ENCODE measurements at regions not wholly inside any gene's neighbourhood (a gene's known extent, or its start where the extent isn't known, plus 50 kb on each side); places are given as distances from the start of the nearest gene placed in this dataset.

DNA sequence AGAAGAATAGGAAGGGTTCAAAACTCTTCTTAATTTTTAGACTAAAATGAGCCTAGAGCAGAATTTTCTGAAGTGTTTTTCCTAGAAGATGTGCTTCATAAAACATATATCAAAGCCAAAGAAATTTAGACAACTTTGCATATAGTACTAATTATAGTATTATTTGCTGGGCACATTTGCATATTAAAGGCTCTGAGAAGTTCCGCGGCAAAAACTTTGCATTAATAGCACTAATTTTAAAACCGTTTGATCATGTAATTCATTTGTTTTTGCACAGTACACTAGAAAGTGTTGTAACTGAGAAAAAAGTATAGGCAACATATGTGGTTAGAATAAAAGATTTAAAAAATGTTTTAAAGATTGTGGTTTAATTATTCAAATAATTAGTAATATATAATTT is 412.0 kb upstream of the NR2F2 start:
- H3K4me3 ChIP-seq (ENCODE audit: control insufficient read depth, low read depth, low read length), result no peak overlapping the region
- no peak for DNase-seq (ENCODE audit: low read depth)
- TF ChIP-seq, protein P1, sequence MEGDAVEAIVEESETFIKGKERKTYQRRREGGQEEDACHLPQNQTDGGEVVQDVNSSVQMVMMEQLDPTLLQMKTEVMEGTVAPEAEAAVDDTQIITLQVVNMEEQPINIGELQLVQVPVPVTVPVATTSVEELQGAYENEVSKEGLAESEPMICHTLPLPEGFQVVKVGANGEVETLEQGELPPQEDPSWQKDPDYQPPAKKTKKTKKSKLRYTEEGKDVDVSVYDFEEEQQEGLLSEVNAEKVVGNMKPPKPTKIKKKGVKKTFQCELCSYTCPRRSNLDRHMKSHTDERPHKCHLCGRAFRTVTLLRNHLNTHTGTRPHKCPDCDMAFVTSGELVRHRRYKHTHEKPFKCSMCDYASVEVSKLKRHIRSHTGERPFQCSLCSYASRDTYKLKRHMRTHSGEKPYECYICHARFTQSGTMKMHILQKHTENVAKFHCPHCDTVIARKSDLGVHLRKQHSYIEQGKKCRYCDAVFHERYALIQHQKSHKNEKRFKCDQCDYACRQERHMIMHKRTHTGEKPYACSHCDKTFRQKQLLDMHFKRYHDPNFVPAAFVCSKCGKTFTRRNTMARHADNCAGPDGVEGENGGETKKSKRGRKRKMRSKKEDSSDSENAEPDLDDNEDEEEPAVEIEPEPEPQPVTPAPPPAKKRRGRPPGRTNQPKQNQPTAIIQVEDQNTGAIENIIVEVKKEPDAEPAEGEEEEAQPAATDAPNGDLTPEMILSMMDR (IDR thresholded peaks at IDR 0.05; ENCODE audit: control insufficient read depth, insufficient read depth, low read depth, low read length, missing control alignments), result no peak

- TF ChIP-seq, protein P1 (IDR thresholded peaks at IDR 0.05; ENCODE audit: control insufficient read depth, insufficient read depth, low read depth, low read length, missing control alignments), result no peak
- no peak overlapping the region for H3K4me3 ChIP-seq (ENCODE audit: control insufficient read depth, low read depth, low read length)
- no peak for DNase-seq (ENCODE audit: low read depth)
These were observed 411.0 kb upstream of the NR2F2 start for GRCh38 chr15:95919460-95919859.

DNA sequence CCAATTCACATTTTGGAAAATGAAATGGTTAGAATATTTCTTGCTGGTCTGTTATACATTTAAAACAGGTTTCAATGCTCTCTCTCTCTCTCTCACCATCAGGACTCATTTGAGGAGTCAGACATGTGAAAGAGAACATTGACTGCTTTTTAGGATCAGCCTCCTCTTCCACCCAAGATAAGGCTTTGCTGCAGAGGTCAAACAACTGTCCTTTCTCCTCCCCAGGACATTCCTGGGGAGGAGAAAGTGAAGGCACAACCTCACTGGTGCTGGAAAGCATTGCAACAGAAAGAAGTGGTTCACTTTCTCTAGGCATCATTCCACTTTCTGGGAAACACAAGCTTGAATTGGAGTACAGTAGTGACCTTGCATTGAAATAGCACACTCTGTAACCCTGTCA is 409.1 kb upstream of the NR2F2 start:
- H3K4me3 ChIP-seq (ENCODE audit: control insufficient read depth, low read depth, low read length), result no peak overlapping the region
- TF ChIP-seq, protein P1 (IDR thresholded peaks at IDR 0.05; ENCODE audit: control insufficient read depth, insufficient read depth, low read depth, low read length, missing control alignments), result no peak
- DNase-seq (ENCODE audit: low read depth), result no peak

GRCh38 chr15:95922431-95922830 is 408.1 kb upstream of the NR2F2 start:
- H3K4me3 ChIP-seq (ENCODE audit: control insufficient read depth, low read depth, low read length), result no peak overlapping the region
- DNase-seq (ENCODE audit: low read depth), result no peak
- TF ChIP-seq, protein P1 (IDR thresholded peaks at IDR 0.05; ENCODE audit: control insufficient read depth, insufficient read depth, low read depth, low read length, missing control alignments), result no peak

GRCh38 chr15:95923792-95924191 is 406.7 kb upstream of the NR2F2 start:
- no peak for DNase-seq (ENCODE audit: low read depth)
- TF ChIP-seq, protein P1 (IDR thresholded peaks at IDR 0.05; ENCODE audit: control insufficient read depth, insufficient read depth, low read depth, low read length, missing control alignments), result no peak
- no peak overlapping the region for H3K4me3 ChIP-seq (ENCODE audit: control insufficient read depth, low read depth, low read length)

GRCh38 chr15:95928822-95929221 is 401.7 kb upstream of the NR2F2 start:
- no peak for DNase-seq (ENCODE audit: low read depth)
- H3K4me3 ChIP-seq (ENCODE audit: control insufficient read depth, low read depth, low read length), result no peak overlapping the region
- TF ChIP-seq, protein P1 (IDR thresholded peaks at IDR 0.05; ENCODE audit: control insufficient read depth, insufficient read depth, low read depth, low read length, missing control alignments), result no peak

All from AG09309 (cell line).